Vagina (tissue), 2 donors: ENCODE measurements at regions not wholly inside any gene's neighbourhood (a gene's known extent, or its start where the extent isn't known, plus 50 kb on each side); places are given as distances from the start of the nearest gene placed in this dataset.

Experiments
- DNase-seq, 2 donors: peaks; one replicate each; pipeline ENCODE4 v3.0.0-alpha.2; 2017; ENCODE audit errors: extremely low spot score in 2 of 2
- H3K27ac ChIP-seq: fragments of 200-600 bp; sonication (generic); one replicate; pipeline ENCODE4 v1.5.1; 2019
- H3K27me3 ChIP-seq: fragments of 200-600 bp; sonication (generic); one replicate; pipeline ENCODE4 v1.5.1; 2019
- H3K36me3 ChIP-seq, 2 donors: fragments of 200-600 bp; sonication (generic); one replicate each; pipeline ENCODE4 v1.5.1; 2017 to 2019
- H3K4me1 ChIP-seq: fragments of 200-600 bp; sonication (generic); one replicate; pipeline ENCODE4 v1.5.1; 2019
- H3K4me3 ChIP-seq, 2 donors: fragments of 200-600 bp; sonication (generic); 1 replicate in 1 of 2; 2 replicates in 1 of 2; pipeline ENCODE4 v1.5.1; 2016 to 2019
- H3K9me3 ChIP-seq: fragments of 200-600 bp; sonication (generic); one replicate; pipeline ENCODE4 v1.5.1; 2019
- CTCF ChIP-seq, 3 experiments: fragments of 450-650 bp in 2 of 3; fragments of 200-600 bp in 1 of 3; sonication (generic) in 1 of 3; IDR thresholded peaks; one replicate each; pipeline ENCODE4 v1.5.1; 2017 to 2019; ENCODE audit warnings: antibody characterized with exemption in 3 of 3, mild to moderate bottlenecking in 2 of 3, moderate library complexity in 2 of 3
- POLR2A ChIP-seq, 2 donors: fragments of 450-650 bp; IDR thresholded peaks; one replicate each; pipeline ENCODE4 v1.6.1; 2017; ENCODE audit warnings: antibody characterized with exemption in 2 of 2, mild to moderate bottlenecking in 2 of 2, moderate library complexity in 2 of 2
- POLR2AphosphoS5 ChIP-seq, 2 donors: sonication (generic); formaldehyde crosslinking; IDR thresholded peaks; one replicate each; pipeline ENCODE4 v1.9.0; 2017; ENCODE audit warnings: antibody characterized with exemption in 2 of 2, mild to moderate bottlenecking in 2 of 2, low read depth in 1 of 2; ENCODE audit not compliant: insufficient read depth in 1 of 2
- intact Hi-C: fragments of 100-400 bp; cut with DNase I; formaldehyde crosslinking; loops from one replicate; pipeline ENCODE4 v1.15.1; 2023

DNA sequence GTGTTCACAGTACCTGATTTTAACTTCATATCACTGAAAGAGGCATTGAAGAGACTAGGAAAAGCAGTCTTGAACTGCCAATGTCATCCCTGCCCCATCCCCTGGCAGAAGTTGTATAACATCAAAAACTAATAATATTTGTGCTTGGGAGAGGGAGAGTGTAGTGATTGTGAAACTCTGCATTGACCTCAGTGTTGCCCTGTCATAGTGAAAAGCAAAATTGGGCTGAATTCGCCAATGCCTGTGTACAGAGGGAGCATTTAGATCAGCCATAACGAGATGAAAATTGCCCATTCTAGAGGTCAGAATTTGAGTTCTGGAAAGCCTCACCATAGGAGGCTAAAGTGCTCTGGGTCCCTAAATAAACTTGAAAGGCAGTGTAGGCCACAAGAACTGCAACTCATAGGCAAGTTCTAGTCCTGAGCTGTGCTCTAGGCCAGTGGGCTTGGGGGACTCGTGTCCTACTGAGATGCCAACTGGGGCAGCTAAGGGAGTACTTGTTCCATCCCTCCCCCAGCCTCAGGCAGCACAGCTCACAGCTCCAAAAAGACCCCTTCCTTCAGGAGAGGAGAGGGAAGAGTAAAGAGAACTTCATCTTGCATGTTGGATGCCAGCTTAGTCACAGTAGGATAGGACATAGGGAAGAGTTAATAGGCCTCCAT lies 855.6 kb downstream of the TSN start:
- Histone ChIP-seq H3K27me3 (no peaks in the 10 kb centered on the region), H3K4me3 (no peak overlapping the region), H3K9me3 (no peaks in the 10 kb centered on the region), H3K36me3 (no peaks in the 10 kb centered on the region), H3K27ac (no peak overlapping the region), H3K4me1 (no peaks in the 10 kb centered on the region)
- TF ChIP-seq POLR2A (IDR thresholded peaks at IDR 0.05) (no peak), POLR2AphosphoS5 (IDR thresholded peaks at IDR 0.05; ENCODE audit: insufficient read depth in 1 of 2, low read depth in 1 of 2) (no peak), CTCF (IDR thresholded peaks at IDR 0.05) (no peak)
- no peak for DNase-seq
- intact Hi-C loops: no loop called here

GRCh38 chr2:122622934-122623333 lies 867.5 kb downstream of the TSN start:
- Histone ChIP-seq H3K36me3 (no peaks in the 10 kb centered on the region), H3K4me3 (no peak overlapping the region), H3K27me3 (no peaks in the 10 kb centered on the region), H3K4me1 (no peaks in the 10 kb centered on the region), H3K27ac (no peak overlapping the region), H3K9me3 (no peaks in the 10 kb centered on the region)
- DNase-seq: no peak
- TF ChIP-seq CTCF (IDR thresholded peaks at IDR 0.05) (no peak), POLR2AphosphoS5 (IDR thresholded peaks at IDR 0.05; ENCODE audit: insufficient read depth in 1 of 2, low read depth in 1 of 2) (no peak), POLR2A (IDR thresholded peaks at IDR 0.05) (no peak)
- intact Hi-C loops: no loop called here

- Histone ChIP-seq H3K27ac (no peak overlapping the region), H3K4me1 (no peaks in the 10 kb centered on the region), H3K4me3 (no peak overlapping the region), H3K27me3 (no peaks in the 10 kb centered on the region), H3K36me3 (no peaks in the 10 kb centered on the region), H3K9me3 (no peaks in the 10 kb centered on the region)
- intact Hi-C loops: no loop called here
- DNase-seq: no peak
- TF ChIP-seq CTCF (IDR thresholded peaks at IDR 0.05): no peak
- no peak for TF ChIP-seq POLR2AphosphoS5 (IDR thresholded peaks at IDR 0.05; ENCODE audit: insufficient read depth in 1 of 2, low read depth in 1 of 2)
- no peak for TF ChIP-seq POLR2A (IDR thresholded peaks at IDR 0.05)
Measured at GRCh38 chr2:122627388-122627787, 871.9 kb downstream of the TSN start.

GRCh38 chr2:122634256-122634655 lies 878.8 kb downstream of the TSN start:
- Histone ChIP-seq H3K4me3 (no peak overlapping the region), H3K9me3 (no peaks in the 10 kb centered on the region), H3K4me1 (no peaks in the 10 kb centered on the region), H3K27me3 (no peaks in the 10 kb centered on the region), H3K36me3 (no peaks in the 10 kb centered on the region), H3K27ac (no peak overlapping the region)
- DNase-seq: no peak
- TF ChIP-seq POLR2AphosphoS5 (IDR thresholded peaks at IDR 0.05; ENCODE audit: insufficient read depth in 1 of 2, low read depth in 1 of 2) (no peak), POLR2A (IDR thresholded peaks at IDR 0.05) (no peak), CTCF (IDR thresholded peaks at IDR 0.05) (no peak)
- intact Hi-C loops: no loop called here

- Histone ChIP-seq H3K27me3 (no peaks in the 10 kb centered on the region), H3K4me1 (no peaks in the 10 kb centered on the region), H3K4me3 (no peak overlapping the region), H3K27ac (no peak overlapping the region), H3K36me3 (no peaks in the 10 kb centered on the region), H3K9me3 (no peaks in the 10 kb centered on the region)
- no peak for TF ChIP-seq POLR2A (IDR thresholded peaks at IDR 0.05)
- no peak for TF ChIP-seq POLR2AphosphoS5 (IDR thresholded peaks at IDR 0.05; ENCODE audit: insufficient read depth in 1 of 2, low read depth in 1 of 2)
- no peak for TF ChIP-seq CTCF (IDR thresholded peaks at IDR 0.05)
- intact Hi-C loops: no loop called here
- DNase-seq: no peak
Measured at GRCh38 chr2:122634920-122635319, 879.5 kb downstream of the TSN start.
